SK-N-MC (cell line): ENCODE measurements at regions not wholly inside any gene's neighbourhood (a gene's known extent, or its start where the extent isn't known, plus 50 kb on each side); places are given as distances from the start of the nearest gene placed in this dataset.
"Not testable (repeated sequence)": the region's sequence is repeated elsewhere in the genome, so short reads cannot be mapped to it uniquely, and the experiment has no call there.

Experiments
- EZH2 ChIP-seq: fragments of 200-600 bp; sonication (generic); IDR thresholded peaks from one replicate; pipeline ENCODE4 v1.6.1; 2017; ENCODE audit warnings: antibody characterized with exemption
- POLR2AphosphoS5 ChIP-seq: IDR thresholded peaks from 2 replicates; pipeline ENCODE4 v1.6.1; 2012; ENCODE audit warnings: mild to moderate bottlenecking, low read depth, low read length, borderline replicate concordance

DNA sequence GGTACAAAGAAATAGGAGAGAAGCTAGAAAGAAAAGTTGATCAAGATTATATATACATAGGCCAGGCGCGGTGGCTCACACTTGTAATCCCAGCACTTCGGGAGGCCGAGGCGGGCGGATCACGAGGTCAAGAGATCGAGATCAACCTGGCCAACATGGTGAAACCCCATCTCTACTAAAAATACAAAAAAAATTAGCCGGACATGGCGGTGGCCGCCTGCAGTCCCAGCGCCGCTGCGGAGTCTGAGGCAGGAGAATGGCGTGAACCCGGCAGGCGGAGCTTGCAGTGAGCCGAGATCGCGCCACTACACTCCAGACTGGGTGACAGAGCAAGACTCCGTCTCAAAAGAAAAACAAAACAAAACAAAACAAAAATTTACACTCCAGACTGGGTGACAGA, 798.3 kb upstream of the CDH9 start:
- TF ChIP-seq EZH2, POLR2AphosphoS5: not testable (repeated sequence)
